Fibroblast of lung (primary cell): ENCODE measurements at regions not wholly inside any gene's neighbourhood (a gene's known extent, or its start where the extent isn't known, plus 50 kb on each side); places are given as distances from the start of the nearest gene placed in this dataset.

Source experiments
- DNase-seq, 2 donors: peaks; one replicate each; pipeline versions ENCODE4 v3.0.0 to v3.0.0-alpha.2; 2010; ENCODE audit warnings: low read depth in 2 of 2
- H2AFZ ChIP-seq: 2 replicates; pipeline ENCODE4 v1.5.1; 2012; ENCODE audit warnings: low read length, control low read depth, inconsistent platforms
- H3K27ac ChIP-seq: 2 replicates; pipeline ENCODE4 v1.5.1; 2011; ENCODE audit warnings: low read length, control low read depth; ENCODE audit not compliant: insufficient read depth
- H3K27me3 ChIP-seq: 2 replicates; pipeline ENCODE4 v1.5.1; 2011; ENCODE audit warnings: mild to moderate bottlenecking, low read length; ENCODE audit not compliant: control insufficient read depth, insufficient read depth
- H3K36me3 ChIP-seq: 2 replicates; pipeline ENCODE4 v1.5.1; 2011; ENCODE audit warnings: low read length; ENCODE audit not compliant: control insufficient read depth, insufficient read depth
- H3K4me1 ChIP-seq: 2 replicates; pipeline ENCODE4 v1.5.1; 2011; ENCODE audit warnings: low read length; ENCODE audit not compliant: control insufficient read depth, insufficient read depth; ENCODE audit errors: extremely low read depth
- H3K4me2 ChIP-seq: 2 replicates; pipeline ENCODE4 v1.5.1; 2011; ENCODE audit warnings: low read length, control low read depth; ENCODE audit not compliant: insufficient read depth; ENCODE audit errors: extremely low read depth
- H3K4me3 ChIP-seq, 4 experiments: fragments of 200-600 bp in 1 of 4; sonication (generic) in 1 of 4; replicated peaks in 1 of 4; 2 replicates each; pipeline ENCODE4 v1.5.1; 2011 to 2016; ENCODE audit warnings: low read length in 4 of 4, low read depth in 3 of 4, mild to moderate bottlenecking in 3 of 4, control low read depth in 2 of 4, inconsistent platforms in 1 of 4, mixed read lengths in 1 of 4; ENCODE audit not compliant: insufficient read depth in 1 of 4; ENCODE audit errors: control extremely low read depth in 1 of 4
- H3K79me2 ChIP-seq: 2 replicates; pipeline ENCODE4 v1.5.1; 2012; ENCODE audit warnings: mild to moderate bottlenecking, low read length, inconsistent platforms; ENCODE audit not compliant: control insufficient read depth, insufficient read depth
- H3K9ac ChIP-seq: 2 replicates; pipeline ENCODE4 v1.5.1; 2011; ENCODE audit warnings: mild to moderate bottlenecking, low read length, control low read depth; ENCODE audit not compliant: insufficient read depth
- H3K9me3 ChIP-seq: 2 replicates; pipeline ENCODE4 v1.5.1; 2012; ENCODE audit warnings: low read depth, low read length; ENCODE audit not compliant: control insufficient read depth, insufficient read depth
- H4K20me1 ChIP-seq: 2 replicates; pipeline ENCODE4 v1.5.1; 2011; ENCODE audit warnings: low read length; ENCODE audit not compliant: control insufficient read depth, insufficient read depth; ENCODE audit errors: extremely low read depth
- EZH2 ChIP-seq: IDR thresholded peaks from 2 replicates; pipeline ENCODE4 v1.5.1; 2012; ENCODE audit warnings: low read length, control low read depth, mild to moderate bottlenecking; ENCODE audit errors: missing control alignments
- TF ChIP-seq, protein P1 (sequence below), 2 donors: IDR thresholded peaks in 1 of 2; conservative IDR thresholded peaks in 1 of 2; 1 replicate in 1 of 2; 2 replicates in 1 of 2; pipeline ENCODE4 v1.5.1; 2011 to 2012; ENCODE audit warnings: low read length in 2 of 2, control low read depth in 1 of 2, inconsistent platforms in 1 of 2, low read depth in 1 of 2, mild to moderate bottlenecking in 1 of 2

GRCh38 chr1:193432979-193433587 is 246.7 kb upstream of the B3GALT2 start:
- H3K27me3 ChIP-seq = no peaks in the 10 kb centered on the region
- H4K20me1 ChIP-seq = no peaks in the 10 kb centered on the region
- no peak overlapping the region for H3K4me2 ChIP-seq
- no peak overlapping the region for H3K27ac ChIP-seq
- no peak overlapping the region for H3K9ac ChIP-seq
- H3K79me2 ChIP-seq = no peaks in the 10 kb centered on the region
- TF ChIP-seq, protein P1, sequence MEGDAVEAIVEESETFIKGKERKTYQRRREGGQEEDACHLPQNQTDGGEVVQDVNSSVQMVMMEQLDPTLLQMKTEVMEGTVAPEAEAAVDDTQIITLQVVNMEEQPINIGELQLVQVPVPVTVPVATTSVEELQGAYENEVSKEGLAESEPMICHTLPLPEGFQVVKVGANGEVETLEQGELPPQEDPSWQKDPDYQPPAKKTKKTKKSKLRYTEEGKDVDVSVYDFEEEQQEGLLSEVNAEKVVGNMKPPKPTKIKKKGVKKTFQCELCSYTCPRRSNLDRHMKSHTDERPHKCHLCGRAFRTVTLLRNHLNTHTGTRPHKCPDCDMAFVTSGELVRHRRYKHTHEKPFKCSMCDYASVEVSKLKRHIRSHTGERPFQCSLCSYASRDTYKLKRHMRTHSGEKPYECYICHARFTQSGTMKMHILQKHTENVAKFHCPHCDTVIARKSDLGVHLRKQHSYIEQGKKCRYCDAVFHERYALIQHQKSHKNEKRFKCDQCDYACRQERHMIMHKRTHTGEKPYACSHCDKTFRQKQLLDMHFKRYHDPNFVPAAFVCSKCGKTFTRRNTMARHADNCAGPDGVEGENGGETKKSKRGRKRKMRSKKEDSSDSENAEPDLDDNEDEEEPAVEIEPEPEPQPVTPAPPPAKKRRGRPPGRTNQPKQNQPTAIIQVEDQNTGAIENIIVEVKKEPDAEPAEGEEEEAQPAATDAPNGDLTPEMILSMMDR (conservative IDR thresholded peaks at IDR 0.05 in 1 of 2, IDR thresholded peaks at IDR 0.05 in 1 of 2; ENCODE audit: low read depth in 1 of 2, low read length in 2 of 2) = no peak
- TF ChIP-seq EZH2 = no peak
- H3K36me3 ChIP-seq = no peaks in the 10 kb centered on the region
- no peak overlapping the region for H3K4me3 ChIP-seq
- H3K4me1 ChIP-seq = no peaks in the 10 kb centered on the region
- DNase-seq = no peak
- H2AFZ ChIP-seq = no peak overlapping the region
- H3K9me3 ChIP-seq = no peaks in the 10 kb centered on the region

- Histone ChIP-seq H3K9ac (no peak overlapping the region), H3K9me3 (no peaks in the 10 kb centered on the region), H3K4me2 (no peak overlapping the region), H3K27me3 (no peaks in the 10 kb centered on the region), H4K20me1 (no peaks in the 10 kb centered on the region), H3K4me3 (no peak overlapping the region), H3K4me1 (no peaks in the 10 kb centered on the region), H3K36me3 (no peaks in the 10 kb centered on the region), H2AFZ (no peak overlapping the region), H3K27ac (no peak overlapping the region), H3K79me2 (no peaks in the 10 kb centered on the region)
- TF ChIP-seq, protein P1 (conservative IDR thresholded peaks at IDR 0.05 in 1 of 2, IDR thresholded peaks at IDR 0.05 in 1 of 2; ENCODE audit: low read depth in 1 of 2, low read length in 2 of 2) = no peak
- no peak for TF ChIP-seq EZH2
- no peak for DNase-seq
These were observed 245.0 kb upstream of the B3GALT2 start for GRCh38 chr1:193431265-193431977.

GRCh38 chr1:193427524-193427923 is 241.1 kb upstream of the B3GALT2 start:
- H3K27me3 ChIP-seq = no peaks in the 10 kb centered on the region
- H3K4me3 ChIP-seq = no peak overlapping the region
- no peaks in the 10 kb centered on the region for H3K4me1 ChIP-seq
- DNase-seq = no peak
- no peaks in the 10 kb centered on the region for H3K79me2 ChIP-seq
- no peaks in the 10 kb centered on the region for H3K9me3 ChIP-seq
- TF ChIP-seq EZH2 = no peak
- TF ChIP-seq, protein P1 (conservative IDR thresholded peaks at IDR 0.05 in 1 of 2, IDR thresholded peaks at IDR 0.05 in 1 of 2; ENCODE audit: low read depth in 1 of 2, low read length in 2 of 2) = no peak
- H2AFZ ChIP-seq = no peak overlapping the region
- no peaks in the 10 kb centered on the region for H4K20me1 ChIP-seq
- H3K27ac ChIP-seq = no peak overlapping the region
- H3K9ac ChIP-seq = no peak overlapping the region
- no peaks in the 10 kb centered on the region for H3K36me3 ChIP-seq
- no peak overlapping the region for H3K4me2 ChIP-seq
